Body of pancreas (tissue), 4 donors: ENCODE measurements at regions not wholly inside any gene's neighbourhood (a gene's known extent, or its start where the extent isn't known, plus 50 kb on each side); places are given as distances from the start of the nearest gene placed in this dataset.

ENCODE experiments used
- POLR2A ChIP-seq, 3 donors: fragments of 450-650 bp; IDR thresholded peaks; one replicate each; pipeline ENCODE4 v1.6.1; 2016; ENCODE audit warnings: antibody characterized with exemption in 3 of 3, mild to moderate bottlenecking in 2 of 3
- TF ChIP-seq, protein P1 (sequence below), 7 experiments: fragments of 450-650 bp in 4 of 7; fragments of 200-600 bp in 3 of 7; sonication (generic) in 3 of 7; IDR thresholded peaks; one replicate each; pipeline ENCODE4 v1.5.1; 2016 to 2019; ENCODE audit warnings: antibody characterized with exemption in 7 of 7

DNA sequence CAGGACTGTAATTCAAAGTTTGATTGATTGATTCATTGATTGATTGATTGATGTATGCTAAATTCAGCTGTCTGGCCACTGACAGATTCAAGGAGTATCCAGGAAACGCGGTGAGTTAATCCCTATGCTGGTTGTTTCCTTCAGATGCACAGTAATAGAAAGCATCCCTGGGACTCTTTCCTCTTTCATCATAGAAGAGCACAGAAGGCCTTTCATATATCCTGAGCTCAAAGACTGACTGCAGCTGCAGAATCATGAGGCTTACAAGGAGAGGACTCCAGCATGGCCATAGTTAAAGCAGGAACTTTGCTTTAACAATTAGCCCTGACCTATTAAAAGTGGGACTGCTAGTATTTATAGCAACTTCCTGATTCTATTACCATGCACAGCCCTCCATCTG is 187.7 kb upstream of the TMTC1 start:
- TF ChIP-seq, protein P1, sequence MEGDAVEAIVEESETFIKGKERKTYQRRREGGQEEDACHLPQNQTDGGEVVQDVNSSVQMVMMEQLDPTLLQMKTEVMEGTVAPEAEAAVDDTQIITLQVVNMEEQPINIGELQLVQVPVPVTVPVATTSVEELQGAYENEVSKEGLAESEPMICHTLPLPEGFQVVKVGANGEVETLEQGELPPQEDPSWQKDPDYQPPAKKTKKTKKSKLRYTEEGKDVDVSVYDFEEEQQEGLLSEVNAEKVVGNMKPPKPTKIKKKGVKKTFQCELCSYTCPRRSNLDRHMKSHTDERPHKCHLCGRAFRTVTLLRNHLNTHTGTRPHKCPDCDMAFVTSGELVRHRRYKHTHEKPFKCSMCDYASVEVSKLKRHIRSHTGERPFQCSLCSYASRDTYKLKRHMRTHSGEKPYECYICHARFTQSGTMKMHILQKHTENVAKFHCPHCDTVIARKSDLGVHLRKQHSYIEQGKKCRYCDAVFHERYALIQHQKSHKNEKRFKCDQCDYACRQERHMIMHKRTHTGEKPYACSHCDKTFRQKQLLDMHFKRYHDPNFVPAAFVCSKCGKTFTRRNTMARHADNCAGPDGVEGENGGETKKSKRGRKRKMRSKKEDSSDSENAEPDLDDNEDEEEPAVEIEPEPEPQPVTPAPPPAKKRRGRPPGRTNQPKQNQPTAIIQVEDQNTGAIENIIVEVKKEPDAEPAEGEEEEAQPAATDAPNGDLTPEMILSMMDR (IDR thresholded peaks at IDR 0.05) = no peak
- TF ChIP-seq POLR2A (IDR thresholded peaks at IDR 0.05) = no peak
